Medulla oblongata (tissue), 1 donor: ENCODE measurements at regions not wholly inside any gene's neighbourhood (a gene's known extent, or its start where the extent isn't known, plus 50 kb on each side); places are given as distances from the start of the nearest gene placed in this dataset.

Experiments used
- DNase-seq: peaks from one replicate; pipeline ENCODE4 v3.0.0-alpha.2; 2015; ENCODE audit errors: extremely low spot score

GRCh38 chr2:12314127-12314760, 402.5 kb upstream of the TRIB2 start:
- no peak for DNase-seq

- DNase-seq: no peak
Measured at GRCh38 chr2:12315224-12315623, 401.5 kb upstream of the TRIB2 start.

DNA sequence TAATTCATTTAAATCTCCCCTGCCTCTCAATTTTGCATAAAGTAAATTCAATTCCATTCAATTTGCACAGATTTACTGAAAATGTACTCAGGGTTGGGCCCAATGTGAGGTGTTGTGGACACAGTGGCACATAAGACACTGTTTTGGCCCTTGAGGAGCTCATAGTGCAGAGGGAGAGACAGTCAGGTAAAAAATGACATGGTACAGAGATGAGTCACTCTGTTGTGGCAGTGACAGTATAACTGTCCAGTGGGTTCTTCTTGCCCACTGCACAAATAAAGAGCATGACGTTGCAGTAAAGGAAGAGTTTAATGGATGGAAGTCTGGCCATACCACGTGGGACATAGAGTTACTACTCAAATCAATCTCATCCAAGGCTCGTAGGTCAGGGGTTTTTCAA, 400.3 kb upstream of the TRIB2 start:
- no peak for DNase-seq

GRCh38 chr2:12317286-12317685, 399.4 kb upstream of the TRIB2 start:
- no peak for DNase-seq

DNA sequence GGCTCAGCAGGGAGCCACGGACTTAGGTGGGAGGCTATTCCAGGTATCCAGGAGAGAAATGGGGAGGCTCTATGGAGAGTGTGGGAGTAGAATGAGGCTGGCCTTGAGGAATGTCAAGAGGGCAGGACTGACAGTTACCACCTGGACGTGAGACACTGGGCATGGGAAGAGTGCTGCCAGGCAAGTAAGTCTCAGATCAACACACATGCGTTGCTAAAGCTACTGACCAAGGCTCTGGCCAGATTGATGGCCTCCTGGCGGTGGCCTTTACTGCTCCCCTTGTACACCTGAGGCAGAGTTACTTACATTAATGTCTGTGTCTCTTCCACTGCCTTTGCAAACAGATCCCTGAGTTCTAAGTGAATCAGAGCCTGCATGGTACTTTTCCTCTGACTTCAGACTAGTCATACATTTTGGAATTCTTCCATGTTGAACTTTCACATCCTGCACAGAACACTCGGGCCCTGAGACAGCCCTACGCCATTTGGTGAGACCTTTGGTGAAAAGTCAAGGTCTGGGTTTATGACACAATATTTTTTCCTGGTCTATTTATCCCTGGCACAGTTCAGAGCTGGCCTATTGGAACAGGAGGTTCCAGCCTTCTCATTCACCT, 398.8 kb upstream of the TRIB2 start:
- no peak for DNase-seq

GRCh38 chr2:12318427-12319057, 398.2 kb upstream of the TRIB2 start:
- no peak for DNase-seq

- DNase-seq: no peak
Measured at GRCh38 chr2:12320027-12320734, 396.6 kb upstream of the TRIB2 start.

GRCh38 chr2:12320991-12321641, 395.6 kb upstream of the TRIB2 start:
- peak; percentile 78 for DNase-seq

- DNase-seq: no peak
Measured at GRCh38 chr2:12321886-12322285, 394.9 kb upstream of the TRIB2 start.

DNA sequence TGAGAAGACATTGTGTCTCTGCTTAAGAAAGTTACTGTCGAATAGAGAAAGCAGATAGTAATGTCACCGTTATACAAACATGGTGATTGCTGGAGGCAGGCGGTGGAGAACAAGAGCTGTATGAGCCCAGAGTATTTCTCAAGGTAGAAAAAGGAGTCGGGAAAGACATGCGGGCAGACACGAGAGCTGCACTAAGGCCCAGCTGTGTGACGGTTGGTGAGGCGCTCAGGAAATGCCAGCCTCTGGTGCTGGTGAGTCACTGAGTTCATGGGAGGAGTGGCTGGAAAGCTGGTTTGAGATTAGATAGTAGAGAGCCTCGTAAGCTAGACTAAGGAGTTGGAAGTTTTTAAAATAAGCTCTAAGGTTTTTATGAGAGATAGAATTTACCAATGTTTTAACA, 390.9 kb upstream of the TRIB2 start:
- no peak for DNase-seq

- no peak for DNase-seq
Measured at GRCh38 chr2:12326449-12327190, 390.1 kb upstream of the TRIB2 start.

GRCh38 chr2:12330916-12331315, 385.8 kb upstream of the TRIB2 start:
- DNase-seq: no peak

DNA sequence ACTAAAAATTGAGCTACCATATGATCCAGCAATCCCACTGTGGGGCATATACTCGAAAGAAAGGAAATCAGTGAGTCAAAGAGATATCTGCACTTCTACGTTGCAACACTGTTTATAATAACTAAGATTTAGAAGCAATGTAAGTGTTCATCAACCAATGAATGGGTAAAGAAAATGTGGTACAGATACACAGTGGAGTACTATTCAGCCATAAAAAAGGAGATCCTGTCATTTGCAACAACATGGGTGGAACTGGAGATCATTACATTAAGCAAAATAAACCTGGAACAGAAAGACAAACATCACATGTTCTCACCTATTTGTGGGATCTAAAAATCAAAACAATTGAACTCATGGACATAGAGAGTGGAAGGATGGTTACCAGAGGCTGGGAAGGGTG, 385.0 kb upstream of the TRIB2 start:
- no peak for DNase-seq

- no peak for DNase-seq
Measured at GRCh38 chr2:12333293-12333692, 383.4 kb upstream of the TRIB2 start.

- no peak for DNase-seq
Measured at GRCh38 chr2:12334412-12334966, 382.2 kb upstream of the TRIB2 start.

DNA sequence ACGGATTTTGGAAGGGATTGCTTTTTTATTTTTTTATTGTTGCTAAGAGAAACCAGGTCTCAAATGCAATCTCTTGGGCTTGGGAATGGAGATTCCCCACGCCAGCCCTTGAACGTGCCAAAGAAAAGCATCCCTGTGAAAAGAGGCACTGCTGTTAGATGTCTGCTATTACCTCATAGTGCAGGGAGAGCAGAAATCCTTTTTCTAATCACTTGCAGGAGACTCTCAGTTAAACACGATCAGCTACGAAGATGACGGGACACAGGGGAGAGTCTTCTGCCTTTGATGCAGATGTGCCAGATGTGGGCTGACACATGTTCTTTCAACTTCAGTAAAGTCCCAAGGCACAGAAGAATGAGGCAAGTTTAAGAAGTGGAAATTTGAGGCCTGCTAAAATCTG, 381.6 kb upstream of the TRIB2 start:
- no peak for DNase-seq

- no peak for DNase-seq
Measured at GRCh38 chr2:12335995-12336394, 380.7 kb upstream of the TRIB2 start.

GRCh38 chr2:12338946-12339697, 377.6 kb upstream of the TRIB2 start:
- no peak for DNase-seq

DNA sequence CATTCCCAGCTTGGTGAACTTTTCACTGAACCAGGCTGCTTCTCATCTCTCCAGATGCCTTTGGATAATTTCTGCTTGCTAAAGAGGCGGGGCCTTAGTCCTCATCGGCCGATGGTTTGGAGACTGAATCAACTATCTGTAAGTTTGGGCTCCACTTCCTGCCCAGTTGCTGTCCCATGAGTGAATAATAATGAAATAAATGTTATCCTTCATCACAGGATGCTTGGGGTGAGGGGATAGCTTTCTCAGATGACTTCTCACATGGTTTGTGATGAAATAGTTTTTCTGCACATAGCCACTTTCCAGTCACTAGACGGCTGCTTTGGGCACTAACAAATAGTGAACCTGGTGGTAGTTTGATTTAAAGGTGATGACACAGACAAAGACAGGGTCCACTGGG, 376.6 kb upstream of the TRIB2 start:
- no peak for DNase-seq

GRCh38 chr2:12341215-12341614, 375.5 kb upstream of the TRIB2 start:
- no peak for DNase-seq

DNA sequence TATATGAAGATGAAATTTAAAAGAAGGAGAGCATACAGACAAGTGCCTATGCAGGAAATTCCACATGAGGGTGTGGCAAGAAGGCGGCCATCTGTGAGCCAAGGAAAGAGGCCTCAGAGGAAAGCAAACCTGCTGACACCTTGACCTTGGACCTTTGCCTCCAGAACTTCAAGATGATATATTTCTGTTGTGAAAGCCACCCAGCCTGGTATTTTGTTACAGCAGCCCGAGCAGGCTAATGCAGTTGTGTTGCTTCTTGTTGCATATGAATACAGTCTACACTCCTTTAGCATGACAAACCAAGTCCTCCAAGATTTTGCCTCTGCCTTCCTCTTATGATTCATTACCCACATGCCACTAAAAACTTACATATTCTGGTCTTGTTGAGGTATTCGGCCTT, 374.8 kb upstream of the TRIB2 start:
- DNase-seq: no peak
